Stimulated activated naive B cell treated with anti-CD40 and anti-IgM and Interleukin-4, amounts not matched to agents 10 μg/mL and 1 μg/mL and 100 μg/mL, for 72 hours (primary cell): ENCODE measurements at regions not wholly inside any gene's neighbourhood (a gene's known extent, or its start where the extent isn't known, plus 50 kb on each side); places are given as distances from the start of the nearest gene placed in this dataset.

Experiments
- ATAC-seq, 2 donors: fragments of 150-1000 bp; cut with Tn5 transposase; replicated peaks; 2 replicates each; pipeline ENCODE4 v1.10.0; 2021; ENCODE audit warnings: moderate library complexity in 1 of 2
- DNase-seq: peaks from one replicate; pipeline ENCODE4 v3.0.0; 2021
- H3K27ac Mint-ChIP-seq: one replicate; pipeline ENCODE4 v1.8.0; 2022; ENCODE audit warnings: mild to moderate bottlenecking, mixed read lengths
- H3K27me3 Mint-ChIP-seq, 2 donors: one replicate each; pipeline ENCODE4 v1.8.0; 2022; ENCODE audit warnings: mixed read lengths in 2 of 2
- H3K36me3 Mint-ChIP-seq, 2 donors: one replicate each; pipeline ENCODE4 v1.8.0; 2022; ENCODE audit warnings: mixed read lengths in 2 of 2, mild to moderate bottlenecking in 1 of 2
- H3K4me1 Mint-ChIP-seq, 2 donors: one replicate each; pipeline ENCODE4 v1.8.0; 2022; ENCODE audit warnings: mixed read lengths in 2 of 2, mild to moderate bottlenecking in 1 of 2
- H3K4me3 Mint-ChIP-seq, 2 donors: one replicate each; pipeline ENCODE4 v1.8.0; 2022; ENCODE audit warnings: mild to moderate bottlenecking in 2 of 2, mixed read lengths in 2 of 2, moderate library complexity in 1 of 2
- H3K9me3 Mint-ChIP-seq, 2 donors: one replicate each; pipeline ENCODE4 v1.8.0; 2022; ENCODE audit warnings: mixed read lengths in 2 of 2, mild to moderate bottlenecking in 1 of 2

- H3K27ac Mint-ChIP-seq: no peak overlapping the region
- DNase-seq (no peak), ATAC-seq (no peak)
- H3K9me3 Mint-ChIP-seq: peaks cover 0 to 3% of the 10 kb centered on the region in 2 donors
- H3K4me1 Mint-ChIP-seq: no peaks in the 10 kb centered on the region
- H3K36me3 Mint-ChIP-seq: no peaks in the 10 kb centered on the region
- H3K4me3 Mint-ChIP-seq: no peak overlapping the region
- no peaks in the 10 kb centered on the region for H3K27me3 Mint-ChIP-seq
Measured at GRCh38 chr11:26229257-26229656, 102.7 kb upstream of the ANO3 start.

- H3K9me3 Mint-ChIP-seq: peaks cover 0 to 3% of the 10 kb centered on the region in 2 donors
- DNase-seq (no peak), ATAC-seq (no peak)
- no peaks in the 10 kb centered on the region for H3K36me3 Mint-ChIP-seq
- no peak overlapping the region for H3K4me3 Mint-ChIP-seq
- H3K27me3 Mint-ChIP-seq: no peaks in the 10 kb centered on the region
- no peaks in the 10 kb centered on the region for H3K4me1 Mint-ChIP-seq
- H3K27ac Mint-ChIP-seq: no peak overlapping the region
Measured at GRCh38 chr11:26229981-26230380, 101.9 kb upstream of the ANO3 start.

GRCh38 chr11:26231252-26231661, 100.7 kb upstream of the ANO3 start:
- Mint-ChIP-seq H3K27me3 (no peaks in the 10 kb centered on the region), H3K27ac (no peak overlapping the region), H3K36me3 (no peaks in the 10 kb centered on the region), H3K4me1 (no peaks in the 10 kb centered on the region), H3K9me3 (peaks cover 0 to 3% of the 10 kb centered on the region in 2 donors), H3K4me3 (no peak overlapping the region)
- ATAC-seq (no peak), DNase-seq (no peak)

- H3K27ac Mint-ChIP-seq: no peak overlapping the region
- H3K4me3 Mint-ChIP-seq: no peak overlapping the region
- H3K9me3 Mint-ChIP-seq: peaks cover 0 to 3% of the 10 kb centered on the region in 2 donors
- no peaks in the 10 kb centered on the region for H3K36me3 Mint-ChIP-seq
- H3K4me1 Mint-ChIP-seq: no peaks in the 10 kb centered on the region
- DNase-seq: no peak
- no peak for ATAC-seq
- no peaks in the 10 kb centered on the region for H3K27me3 Mint-ChIP-seq
Measured at GRCh38 chr11:26234451-26234850, 97.5 kb upstream of the ANO3 start.

GRCh38 chr11:26243426-26243825, 88.5 kb upstream of the ANO3 start:
- Mint-ChIP-seq H3K27ac (no peak overlapping the region), H3K4me1 (no peaks in the 10 kb centered on the region), H3K4me3 (no peak overlapping the region), H3K36me3 (no peaks in the 10 kb centered on the region), H3K27me3 (peaks cover 0 to under 1% of the 10 kb centered on the region in 2 donors), H3K9me3 (peaks cover 0 to 2% of the 10 kb centered on the region in 2 donors)
- no peak for DNase-seq
- ATAC-seq: no peak

- Mint-ChIP-seq H3K36me3 (no peaks in the 10 kb centered on the region), H3K9me3 (peaks cover 0 to 2% of the 10 kb centered on the region in 2 donors), H3K27me3 (peaks cover 0 to 5% of the 10 kb centered on the region in 2 donors), H3K27ac (no peak overlapping the region), H3K4me3 (no peak overlapping the region), H3K4me1 (no peaks in the 10 kb centered on the region)
- no peak for ATAC-seq
- no peak for DNase-seq
Measured at GRCh38 chr11:26244207-26244606, 87.7 kb upstream of the ANO3 start.

GRCh38 chr11:26245046-26245445, 86.9 kb upstream of the ANO3 start:
- Mint-ChIP-seq H3K36me3 (no peaks in the 10 kb centered on the region), H3K9me3 (peaks cover 0 to 2% of the 10 kb centered on the region in 2 donors), H3K4me1 (no peaks in the 10 kb centered on the region), H3K4me3 (no peak overlapping the region), H3K27ac (no peak overlapping the region), H3K27me3 (peaks cover 0 to 5% of the 10 kb centered on the region in 2 donors)
- DNase-seq (no peak), ATAC-seq (no peak)

- no peaks in the 10 kb centered on the region for H3K36me3 Mint-ChIP-seq
- H3K4me1 Mint-ChIP-seq: no peaks in the 10 kb centered on the region
- DNase-seq (no peak), ATAC-seq (no peak)
- no peak overlapping the region for H3K27ac Mint-ChIP-seq
- H3K9me3 Mint-ChIP-seq: peaks cover 0 to 2% of the 10 kb centered on the region in 2 donors
- H3K4me3 Mint-ChIP-seq: no peak overlapping the region
- H3K27me3 Mint-ChIP-seq: peaks cover 0 to 5% of the 10 kb centered on the region in 2 donors
Measured at GRCh38 chr11:26247340-26247739, 84.6 kb upstream of the ANO3 start.

- no peak for DNase-seq
- Mint-ChIP-seq H3K4me3 (no peak overlapping the region), H3K27me3 (peaks cover 0 to 5% of the 10 kb centered on the region in 2 donors), H3K4me1 (no peaks in the 10 kb centered on the region), H3K27ac (no peak overlapping the region), H3K36me3 (no peaks in the 10 kb centered on the region), H3K9me3 (peaks cover 0 to 2% of the 10 kb centered on the region in 2 donors)
- no peak for ATAC-seq
Measured at GRCh38 chr11:26248661-26249060, 83.3 kb upstream of the ANO3 start.

GRCh38 chr11:26254378-26254777, 77.6 kb upstream of the ANO3 start:
- DNase-seq (no peak), ATAC-seq (no peak)
- Mint-ChIP-seq H3K4me1 (no peaks in the 10 kb centered on the region), H3K9me3 (no peaks in the 10 kb centered on the region), H3K36me3 (no peaks in the 10 kb centered on the region), H3K4me3 (no peak overlapping the region), H3K27ac (no peak overlapping the region), H3K27me3 (no peaks in the 10 kb centered on the region)

- ATAC-seq (no peak), DNase-seq (no peak)
- Mint-ChIP-seq H3K9me3 (no peaks in the 10 kb centered on the region), H3K4me1 (no peaks in the 10 kb centered on the region), H3K27me3 (no peaks in the 10 kb centered on the region), H3K36me3 (no peaks in the 10 kb centered on the region), H3K4me3 (no peak overlapping the region), H3K27ac (no peak overlapping the region)
Measured at GRCh38 chr11:26263769-26264168, 68.2 kb upstream of the ANO3 start.

GRCh38 chr11:26264266-26264665, 67.7 kb upstream of the ANO3 start:
- H3K27me3 Mint-ChIP-seq: no peaks in the 10 kb centered on the region

GRCh38 chr11:26268980-26269660, 62.8 kb upstream of the ANO3 start:
- H3K9me3 Mint-ChIP-seq: no peaks in the 10 kb centered on the region
- H3K4me3 Mint-ChIP-seq: no peak overlapping the region
- peaks cover 0 to 5% of the 10 kb centered on the region in 2 donors for H3K27me3 Mint-ChIP-seq
- H3K4me1 Mint-ChIP-seq: no peaks in the 10 kb centered on the region
- ATAC-seq (no peak), DNase-seq (no peak)
- H3K27ac Mint-ChIP-seq: no peak overlapping the region
- H3K36me3 Mint-ChIP-seq: no peaks in the 10 kb centered on the region

More at GRCh38 chr11:26264266-26264665, 67.7 kb upstream of the ANO3 start:
- no peak overlapping the region for H3K4me3 Mint-ChIP-seq
- H3K9me3 Mint-ChIP-seq: no peaks in the 10 kb centered on the region
- no peak overlapping the region for H3K27ac Mint-ChIP-seq
- DNase-seq (no peak), ATAC-seq (no peak)
- no peaks in the 10 kb centered on the region for H3K4me1 Mint-ChIP-seq
- no peaks in the 10 kb centered on the region for H3K36me3 Mint-ChIP-seq

- no peaks in the 10 kb centered on the region for H3K36me3 Mint-ChIP-seq
Measured at GRCh38 chr11:26271666-26272065, 60.3 kb upstream of the ANO3 start.

GRCh38 chr11:26276798-26277424, 55.0 kb upstream of the ANO3 start:
- Mint-ChIP-seq H3K4me3 (no peak overlapping the region), H3K27me3 (peaks cover 5 to 15% of the 10 kb centered on the region in 2 donors), H3K27ac (no peak overlapping the region), H3K9me3 (no peaks in the 10 kb centered on the region), H3K36me3 (no peaks in the 10 kb centered on the region), H3K4me1 (peaks cover 0 to 2% of the 10 kb centered on the region in 2 donors)
- ATAC-seq: peak; percentile 75 to 78
- peak; percentile 9 for DNase-seq

More at GRCh38 chr11:26271666-26272065, 60.3 kb upstream of the ANO3 start:
- Mint-ChIP-seq H3K4me3 (no peak overlapping the region), H3K27ac (no peak overlapping the region), H3K4me1 (peaks cover 0 to under 1% of the 10 kb centered on the region in 2 donors), H3K9me3 (no peaks in the 10 kb centered on the region), H3K27me3 (peaks cover 0 to 6% of the 10 kb centered on the region in 2 donors)
- no peak for ATAC-seq
- DNase-seq: no peak
